GM12892 (cell line): ENCODE measurements at regions not wholly inside any gene's neighbourhood (a gene's known extent, or its start where the extent isn't known, plus 50 kb on each side); places are given as distances from the start of the nearest gene placed in this dataset.

Source experiments
- POLR2A ChIP-seq: IDR thresholded peaks from 2 replicates; pipeline ENCODE4 v1.6.1; 2011; ENCODE audit warnings: low read depth, low read length, control low read depth
- POLR2AphosphoS5 ChIP-seq: IDR thresholded peaks from 2 replicates; pipeline ENCODE4 v1.6.1; 2011; ENCODE audit warnings: low read depth, low read length, control low read depth
- TAF1 ChIP-seq: IDR thresholded peaks from 2 replicates; pipeline ENCODE4 v1.6.1; 2011; ENCODE audit warnings: low read depth, mild to moderate bottlenecking, control low read depth, low read length, borderline replicate concordance

DNA sequence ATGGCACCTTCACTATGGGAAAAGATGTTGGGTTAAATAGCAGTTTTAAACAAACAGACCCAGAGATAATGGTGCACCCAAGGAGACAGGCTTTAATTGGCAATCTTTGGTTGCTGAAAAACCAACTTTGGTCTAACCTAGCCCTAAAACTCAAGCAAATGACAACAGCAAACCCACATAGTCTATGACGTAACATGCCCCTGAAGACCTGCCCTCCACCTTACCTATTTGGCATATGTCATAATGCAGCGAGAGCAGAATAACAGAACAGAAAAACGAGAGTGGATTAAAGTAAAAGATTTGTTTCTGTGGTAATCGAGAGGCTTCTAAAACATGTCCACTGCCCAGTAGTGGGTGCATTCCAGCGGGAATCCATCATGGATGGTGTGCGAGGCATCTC, 200.7 kb downstream of the DCDC2C start:
- TF ChIP-seq POLR2A, result no peak
- TF ChIP-seq POLR2AphosphoS5, result no peak
- no peak for TF ChIP-seq TAF1
